ENCODE measurements at regions not wholly inside any gene's neighbourhood (a gene's known extent, or its start where the extent isn't known, plus 50 kb on each side); places are given as distances from the start of the nearest gene placed in this dataset.

- Histone ChIP-seq H3K4me1 (ENCODE audit: control insufficient read depth in 4 of 4, insufficient read depth in 4 of 4, low read length in 3 of 4) (no peaks in the 10 kb centered on the region), H3K9ac (ENCODE audit: low read depth in 1 of 2, low read length in 2 of 2) (no peak overlapping the region), H3K36me3 (ENCODE audit: control insufficient read depth in 4 of 4, insufficient read depth in 3 of 4, low read depth in 1 of 4, low read length in 3 of 4) (no peaks in the 10 kb centered on the region), H3K4me3 (ENCODE audit: low read depth in 1 of 3, low read length in 3 of 3) (no peak overlapping the region), H3K27me3 (ENCODE audit: control insufficient read depth in 4 of 4, insufficient read depth in 4 of 4, low read length in 3 of 4) (no peaks in the 10 kb centered on the region), H3K9me3 (ENCODE audit: control insufficient read depth in 4 of 4, low read length in 3 of 4) (no peaks in the 10 kb centered on the region), H3K27ac (ENCODE audit: low read depth in 1 of 2, low read length in 2 of 2) (no peak overlapping the region)
- no peak for DNase-seq (ENCODE audit: low spot score)
- TF ChIP-seq SP1 (IDR thresholded peaks at IDR 0.05) (peak; percentile 10), TAF1 (conservative IDR thresholded peaks at IDR 0.05) (no peak), ATF3 (IDR thresholded peaks at IDR 0.05) (no peak), NR2F2 (IDR thresholded peaks at IDR 0.05) (peak; percentile 76), RAD21 (IDR thresholded peaks at IDR 0.05) (peak; percentile 5 to 16), RXRA (IDR thresholded peaks at IDR 0.05) (peak; percentile 6 to 11), CTCF (IDR thresholded peaks at IDR 0.05; ENCODE audit: low read depth, low read length, missing input control) (no peak)
- 60% methylated on average over 6 of the region's 6 CpGs for WGBS
These were observed 79.6 kb upstream of the MTPN start for GRCh38 chr7:136056651-136057231.

- Histone ChIP-seq H3K9ac (ENCODE audit: low read depth in 1 of 2, low read length in 2 of 2) (no peak overlapping the region), H3K4me3 (ENCODE audit: low read depth in 1 of 3, low read length in 3 of 3) (no peak overlapping the region), H3K4me1 (ENCODE audit: control insufficient read depth in 4 of 4, insufficient read depth in 4 of 4, low read length in 3 of 4) (no peaks in the 10 kb centered on the region), H3K27ac (ENCODE audit: low read depth in 1 of 2, low read length in 2 of 2) (no peak overlapping the region), H3K9me3 (ENCODE audit: control insufficient read depth in 4 of 4, low read length in 3 of 4) (no peaks in the 10 kb centered on the region), H3K27me3 (ENCODE audit: control insufficient read depth in 4 of 4, insufficient read depth in 4 of 4, low read length in 3 of 4) (no peaks in the 10 kb centered on the region), H3K36me3 (ENCODE audit: control insufficient read depth in 4 of 4, insufficient read depth in 3 of 4, low read depth in 1 of 4, low read length in 3 of 4) (no peaks in the 10 kb centered on the region)
- no peak for TF ChIP-seq MAX (IDR thresholded peaks at IDR 0.05)
- no peak for TF ChIP-seq FOXA1 (IDR thresholded peaks at IDR 0.05)
- TF ChIP-seq RXRA (IDR thresholded peaks at IDR 0.05), result no peak
- TF ChIP-seq GABPA (IDR thresholded peaks at IDR 0.05 in 1 of 2, conservative IDR thresholded peaks at IDR 0.05 in 1 of 2), result no peak
- no peak for TF ChIP-seq CTCF (IDR thresholded peaks at IDR 0.05; ENCODE audit: low read depth, low read length, missing input control)
- no peak for TF ChIP-seq FOXA2 (IDR thresholded peaks at IDR 0.05)
- no peak for TF ChIP-seq RAD21 (IDR thresholded peaks at IDR 0.05)
- no peak for TF ChIP-seq TAF1 (conservative IDR thresholded peaks at IDR 0.05)
- TF ChIP-seq HNF4A (conservative IDR thresholded peaks at IDR 0.05), result no peak
- TF ChIP-seq ZBTB33 (IDR thresholded peaks at IDR 0.05), result no peak
- TF ChIP-seq NR2F2 (IDR thresholded peaks at IDR 0.05), result no peak
- no peak for TF ChIP-seq HNF4G (IDR thresholded peaks at IDR 0.05)
- TF ChIP-seq ATF3 (IDR thresholded peaks at IDR 0.05), result no peak
- TF ChIP-seq EGR1 (IDR thresholded peaks at IDR 0.05; ENCODE audit: low read depth in 2 of 2), result no peak
- no peak for TF ChIP-seq SP1 (IDR thresholded peaks at IDR 0.05)
- TF ChIP-seq REST (IDR thresholded peaks at IDR 0.05), result no peak
- no peak for TF ChIP-seq YY1 (IDR thresholded peaks at IDR 0.05)
- no peak for TF ChIP-seq JUND (IDR thresholded peaks at IDR 0.05)
- no peak for DNase-seq (ENCODE audit: low spot score)
- WGBS, result 78% methylated on average over 2 of the region's 2 CpGs
These were observed 78.1 kb upstream of the MTPN start for GRCh38 chr7:136055266-136055665.

Data from liver (tissue), 8 donors.